ENCODE measurements at regions not wholly inside any gene's neighbourhood (a gene's known extent, or its start where the extent isn't known, plus 50 kb on each side); places are given as distances from the start of the nearest gene placed in this dataset.

DNA sequence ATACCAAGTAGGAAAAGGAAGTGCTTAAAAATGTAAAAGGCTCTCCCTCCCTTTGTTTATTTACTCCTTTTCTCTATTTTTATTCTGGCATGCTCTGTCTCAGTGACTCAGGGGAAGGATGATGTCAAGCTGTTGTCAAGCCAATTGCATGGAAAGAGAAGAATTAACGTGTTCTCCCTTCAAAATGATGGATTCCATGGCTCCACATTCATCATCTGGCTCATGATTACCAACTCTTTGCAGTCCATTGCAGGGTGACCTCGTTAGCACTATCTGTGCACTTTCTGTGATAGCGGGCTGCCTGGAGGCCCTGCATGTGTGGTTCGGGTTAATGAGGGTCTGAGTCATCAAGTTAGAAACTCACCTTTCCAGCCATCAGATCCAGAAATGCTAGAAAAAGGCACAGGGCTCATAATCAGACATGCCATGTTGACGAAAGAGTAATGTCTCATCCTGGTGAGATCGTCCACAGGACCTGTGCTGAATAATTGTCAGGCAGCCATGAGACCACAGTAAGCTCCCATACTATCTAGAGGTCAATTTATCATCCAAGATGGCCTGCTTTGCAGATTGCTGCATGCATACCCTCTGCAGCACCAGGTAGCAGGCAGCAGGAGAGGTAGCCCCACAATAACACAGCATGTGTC is 79.2 kb upstream of the BTG1 start:
- TF ChIP-seq CTCF (conservative IDR thresholded peaks at IDR 0.05; ENCODE audit: low read depth, low read length): no peak
- no peak for TF ChIP-seq EZH2phosphoT487 (IDR thresholded peaks at IDR 0.05; ENCODE audit: borderline replicate concordance, low read length)
- no peak for TF ChIP-seq EZH2 (IDR thresholded peaks at IDR 0.05; ENCODE audit: low read length, unreplicated experiment)
